ENCODE measurements at regions not wholly inside any gene's neighbourhood (a gene's known extent, or its start where the extent isn't known, plus 50 kb on each side); places are given as distances from the start of the nearest gene placed in this dataset.
A peak's percentile ranks its signal among the peaks of the same experiment; 100 is the strongest.

DNA sequence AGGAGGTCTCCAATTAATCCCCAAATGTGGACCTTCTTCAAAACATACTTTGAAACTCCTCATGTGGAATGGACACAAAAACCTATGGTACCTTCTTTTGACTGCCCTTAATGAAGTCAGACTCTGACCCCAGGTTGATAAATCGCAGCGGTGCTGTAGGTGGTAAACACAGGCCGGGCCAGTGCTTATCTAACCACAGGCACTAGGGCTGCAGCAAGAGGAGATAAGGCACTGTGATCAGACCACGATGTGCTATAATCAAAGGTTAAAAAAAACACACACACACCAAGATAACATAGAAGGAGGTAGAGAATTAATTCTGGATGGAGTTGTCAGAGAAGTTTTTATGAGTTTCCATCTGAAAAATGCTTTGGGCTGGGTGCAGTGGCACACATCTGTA is 52.3 kb upstream of the SIPA1L2 start:
- DNase-seq, result no peak

- no peak for DNase-seq
These were observed 54.6 kb upstream of the SIPA1L2 start for GRCh38 chr1:232684371-232685105.

DNA sequence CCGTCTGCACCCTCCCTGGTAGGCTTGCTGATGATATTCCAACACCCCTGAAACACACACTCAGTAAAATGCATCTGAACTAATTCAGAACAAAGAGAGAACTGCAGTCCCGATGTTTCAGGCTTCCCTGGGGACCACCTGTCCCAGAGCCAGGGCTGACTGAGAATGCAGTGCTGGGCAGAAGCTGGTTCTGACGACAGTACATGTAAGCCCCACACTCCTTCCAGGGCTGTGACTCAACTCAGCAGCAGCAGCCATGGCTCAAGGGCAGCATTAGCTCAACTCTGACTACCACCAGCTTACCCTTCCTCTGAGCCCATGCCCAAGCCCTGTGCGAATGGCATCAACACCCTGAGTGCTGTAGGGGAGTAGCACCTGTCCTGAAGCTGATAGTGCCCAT is 56.4 kb upstream of the SIPA1L2 start:
- no peak for DNase-seq

- DNase-seq, result no peak
These were observed 57.4 kb upstream of the SIPA1L2 start for GRCh38 chr1:232687304-232687703.

- DNase-seq, result no peak
These were observed 57.8 kb upstream of the SIPA1L2 start for GRCh38 chr1:232687728-232688127.

DNA sequence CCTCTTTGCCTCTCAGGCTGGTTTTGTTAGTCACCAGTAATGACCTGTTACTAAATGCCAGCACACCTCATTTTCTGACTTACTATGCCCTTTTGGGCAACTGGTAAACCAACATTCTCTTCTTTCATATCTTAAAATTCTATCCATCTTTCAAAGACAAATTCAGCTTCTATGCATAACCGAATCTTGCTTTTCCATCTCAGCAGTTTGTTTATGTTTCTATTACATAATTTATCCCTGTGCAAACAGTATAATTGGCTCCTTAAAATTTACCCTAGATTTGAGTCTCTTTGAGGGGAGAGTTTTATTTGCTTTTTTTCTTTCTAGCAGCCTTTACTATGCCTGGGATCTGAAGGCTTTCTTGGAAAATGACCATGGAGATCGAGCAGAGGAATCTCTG is 58.5 kb upstream of the SIPA1L2 start:
- DNase-seq, result no peak

GRCh38 chr1:232689711-232690110 is 59.8 kb upstream of the SIPA1L2 start:
- no peak for DNase-seq

DNA sequence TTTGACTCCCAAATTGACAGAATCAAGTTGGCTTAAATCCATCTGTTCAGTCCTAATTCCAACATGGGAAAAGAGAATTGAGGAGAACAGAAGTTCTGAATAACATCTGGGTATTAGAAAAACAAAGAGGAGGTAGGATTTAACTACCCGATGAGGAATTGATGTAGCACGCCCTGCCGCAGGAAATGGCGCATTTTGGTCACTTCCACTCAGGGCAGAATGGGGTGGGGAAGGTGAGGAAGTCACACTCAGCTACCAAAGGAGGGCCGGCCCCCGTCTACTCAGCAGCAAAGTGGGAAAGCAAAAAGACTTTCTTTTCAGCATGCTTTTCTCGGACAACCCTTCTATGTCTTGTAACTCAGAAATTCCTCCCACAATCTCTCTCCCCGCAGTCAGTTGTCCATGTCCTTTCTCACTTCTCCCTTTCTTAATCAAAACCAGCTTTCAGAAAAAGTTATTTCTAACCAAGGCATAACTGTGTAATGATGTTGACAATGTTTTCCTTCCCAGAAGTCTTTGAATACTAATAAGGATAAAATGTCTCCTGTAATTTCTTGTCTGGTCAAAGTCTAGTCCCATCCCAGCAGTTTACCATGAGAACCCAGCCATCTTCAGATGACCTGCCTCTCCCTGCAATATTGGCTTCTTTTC is 60.5 kb upstream of the SIPA1L2 start:
- no peak for DNase-seq

DNA sequence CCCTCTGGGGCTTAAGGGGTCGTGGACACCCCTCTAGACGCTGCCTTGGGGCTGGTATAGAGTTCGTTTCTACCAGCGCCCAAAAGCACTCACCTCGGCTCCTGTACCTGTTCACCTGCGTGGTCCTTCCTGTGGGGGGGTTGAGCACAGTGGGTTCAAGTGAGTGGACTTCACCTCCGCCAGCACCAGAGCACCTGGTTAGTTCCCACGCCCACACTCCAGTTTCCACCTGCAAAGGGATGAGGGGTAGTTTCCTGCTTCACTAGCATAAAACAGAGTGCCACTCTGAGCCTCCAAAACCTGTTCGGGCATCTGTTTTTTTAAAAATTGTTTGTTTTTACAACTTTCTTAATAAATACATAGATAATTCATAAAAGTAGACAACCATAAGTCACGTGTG is 64.5 kb upstream of the SIPA1L2 start:
- DNase-seq, result no peak

- peak in 1 of 2 experiments; percentile 24 for DNase-seq
These were observed 65.9 kb upstream of the SIPA1L2 start for GRCh38 chr1:232695621-232696385.

GRCh38 chr1:232696466-232696865 is 66.5 kb upstream of the SIPA1L2 start:
- no peak for DNase-seq

DNA sequence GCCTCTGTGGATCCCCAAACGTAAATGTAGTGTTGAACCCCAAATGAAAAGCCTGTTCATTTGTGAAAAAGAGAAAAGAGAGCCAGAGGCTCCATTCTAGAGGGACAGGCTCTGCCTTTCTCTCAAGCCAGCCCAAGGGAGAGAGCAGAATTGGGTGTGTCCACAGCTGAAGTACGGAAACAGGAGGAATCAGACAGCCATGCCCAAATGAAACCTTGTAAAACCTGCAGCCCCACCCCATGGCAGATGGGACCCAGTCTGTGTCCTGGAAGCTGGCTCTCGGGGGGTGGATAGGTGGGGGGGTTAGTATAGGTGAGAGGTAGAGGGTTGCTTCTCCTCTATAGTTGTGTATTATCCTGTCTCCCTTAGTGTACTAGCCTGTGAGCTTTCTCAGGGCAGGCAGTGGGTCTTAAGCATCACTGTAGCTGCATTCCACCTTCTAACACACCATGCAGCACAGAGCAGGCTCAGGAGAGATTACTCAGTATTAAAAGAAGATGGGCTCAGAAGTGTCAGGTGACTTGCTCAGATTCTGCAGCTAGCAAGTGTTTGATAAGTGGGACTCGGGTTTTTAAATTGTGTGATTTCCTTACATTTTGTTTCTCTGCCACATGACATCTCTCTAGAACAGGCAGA is 67.4 kb upstream of the SIPA1L2 start:
- DNase-seq, result no peak

GRCh38 chr1:232699814-232700213 is 69.9 kb upstream of the SIPA1L2 start:
- no peak for DNase-seq

DNA sequence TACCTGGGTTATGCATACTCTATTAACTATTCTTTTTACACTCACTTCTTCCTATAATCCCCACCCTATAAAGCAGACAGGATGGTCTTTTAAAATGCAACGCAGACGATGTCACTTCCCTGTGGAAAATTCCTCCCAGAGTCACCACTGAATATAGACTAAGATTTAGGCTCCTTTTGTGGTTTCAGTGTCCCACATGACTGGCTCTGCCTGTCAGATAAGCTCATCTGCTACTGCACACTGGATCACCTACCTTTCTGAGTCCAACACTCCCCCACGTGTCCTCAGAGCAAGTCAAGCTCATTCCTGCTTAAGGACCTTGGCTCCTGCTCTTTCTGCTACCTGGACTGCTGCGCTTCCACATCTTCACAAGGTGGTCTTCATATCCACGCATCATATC is 73.0 kb upstream of the SIPA1L2 start:
- DNase-seq, result no peak

DNA sequence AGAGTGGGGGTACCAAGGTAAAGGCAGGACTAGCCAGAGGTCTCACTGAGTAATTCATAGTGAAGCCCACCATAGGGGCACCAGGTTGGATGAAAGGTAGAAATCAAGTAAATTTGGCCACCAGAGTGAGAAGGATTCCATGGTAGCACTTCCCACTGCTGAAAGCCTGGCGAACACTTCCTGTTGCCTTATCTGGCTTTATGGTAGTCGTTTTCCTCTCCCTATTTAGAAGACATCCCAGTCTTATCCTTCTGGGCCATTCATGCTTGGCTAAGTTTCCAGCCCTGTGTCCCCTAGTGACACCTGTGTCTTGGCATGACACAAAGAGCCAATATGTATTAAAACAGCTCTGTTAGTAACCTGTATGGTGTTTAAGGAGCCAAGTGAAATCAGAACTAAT is 74.3 kb upstream of the SIPA1L2 start:
- DNase-seq, result no peak

- DNase-seq, result peak; percentile 26 to 71
These were observed 75.1 kb upstream of the SIPA1L2 start for GRCh38 chr1:232704694-232705680.

DNA sequence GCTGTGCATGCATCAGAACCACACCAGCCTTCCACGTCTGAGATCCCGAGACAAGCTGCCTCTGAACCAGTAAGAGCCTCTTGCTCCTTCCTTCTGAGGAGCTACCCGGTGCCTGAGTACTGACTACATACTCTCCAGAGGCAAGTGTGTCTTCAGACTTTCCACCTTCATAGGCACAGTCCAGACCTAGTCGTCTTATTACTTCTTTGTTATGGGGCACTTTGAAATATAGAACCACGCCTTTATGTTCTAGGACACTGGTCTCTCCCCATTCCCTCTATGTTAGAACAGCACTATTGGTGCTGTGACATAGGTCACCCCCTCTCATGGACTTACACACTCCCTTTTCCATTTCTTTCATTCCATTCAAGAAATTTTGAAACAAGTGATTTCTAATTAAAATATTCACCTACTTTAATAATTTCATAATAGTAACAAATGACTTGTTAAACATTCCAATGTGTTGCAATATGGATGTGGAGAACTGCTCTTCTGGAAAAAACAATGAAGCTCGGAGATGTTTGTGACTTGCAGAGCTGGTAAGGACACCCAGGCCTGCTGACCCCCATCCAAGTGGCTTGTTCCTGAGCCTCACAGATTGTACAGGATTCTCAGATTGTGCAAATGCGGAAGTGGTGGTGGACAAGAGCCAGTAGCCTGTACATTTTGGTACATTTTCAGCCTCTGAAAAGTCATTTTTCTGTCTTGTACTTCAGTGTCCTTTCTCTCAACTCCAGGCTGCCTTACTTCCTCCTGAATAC is 76.1 kb upstream of the SIPA1L2 start:
- DNase-seq, result no peak

- peak in 1 of 2 experiments; percentile 25 for DNase-seq
These were observed 77.2 kb upstream of the SIPA1L2 start for GRCh38 chr1:232707142-232707541.

GRCh38 chr1:232709386-232709785 is 79.5 kb upstream of the SIPA1L2 start:
- DNase-seq, result no peak

- no peak for DNase-seq
These were observed 82.1 kb upstream of the SIPA1L2 start for GRCh38 chr1:232711996-232712395.

DNA sequence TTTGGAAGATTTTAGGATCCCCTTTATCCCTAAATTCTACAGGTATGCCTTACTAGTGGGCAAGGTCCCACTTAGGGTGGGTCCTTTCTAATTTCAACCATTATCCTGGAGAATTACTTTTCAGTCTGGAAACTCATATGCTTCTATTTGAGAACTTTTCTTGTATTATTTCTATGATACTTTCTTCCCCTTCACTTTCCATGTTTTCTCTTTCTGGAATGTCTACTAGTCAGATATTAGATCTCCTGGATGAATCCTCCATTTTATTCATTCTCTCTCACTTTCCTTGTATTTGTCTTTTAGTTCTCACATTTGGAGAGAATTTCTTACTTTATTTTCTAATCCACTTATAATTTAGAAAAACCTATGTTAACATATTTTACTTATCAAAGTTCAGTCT is 83.9 kb upstream of the SIPA1L2 start:
- no peak for DNase-seq

Data from NCI-H446 (cell line).